HCT116 (cell line): ENCODE measurements at regions not wholly inside any gene's neighbourhood (a gene's known extent, or its start where the extent isn't known, plus 50 kb on each side); places are given as distances from the start of the nearest gene placed in this dataset.

Experiments
- ELF1 ChIP-seq: IDR thresholded peaks from 2 replicates; pipeline ENCODE4 v1.6.1; 2012; ENCODE audit warnings: low read depth, borderline replicate concordance
- EZH2 ChIP-seq: fragments of 200-600 bp; sonication (generic); IDR thresholded peaks from 2 replicates; pipeline ENCODE4 v1.6.1; 2017; ENCODE audit warnings: antibody characterized with exemption, mixed run types
- EZH2phosphoT487 ChIP-seq: fragments of 200-600 bp; IDR thresholded peaks from 2 replicates; pipeline ENCODE4 v1.6.1; 2018; ENCODE audit warnings: antibody characterized with exemption, borderline replicate concordance
- SIN3A ChIP-seq: IDR thresholded peaks from 2 replicates; pipeline ENCODE4 v1.6.1; 2012; ENCODE audit warnings: low read depth
- SRF ChIP-seq: IDR thresholded peaks from 2 replicates; pipeline ENCODE4 v1.6.1; 2012; ENCODE audit warnings: low read depth
- TCF7L2 ChIP-seq: IDR thresholded peaks from 2 replicates; pipeline ENCODE4 v1.7.0; 2011; ENCODE audit warnings: borderline replicate concordance, inconsistent platforms; ENCODE audit not compliant: insufficient read depth, insufficient read length; ENCODE audit errors: extremely low read depth
- TF ChIP-seq, protein P1 (sequence below), 3 experiments: fragments of 200-600 bp in 1 of 3; sonication (generic) in 1 of 3; IDR thresholded peaks in 2 of 3; conservative IDR thresholded peaks in 1 of 3; 2 replicates each; pipeline ENCODE4 v1.5.1; 2012 to 2017; ENCODE audit warnings: low read depth in 2 of 3, low read length in 2 of 3, antibody characterized with exemption in 1 of 3, borderline replicate concordance in 1 of 3, control low read depth in 1 of 3, mild to moderate bottlenecking in 1 of 3, mixed read lengths in 1 of 3, mixed run types in 1 of 3, moderate library complexity in 1 of 3; ENCODE audit not compliant: insufficient read depth in 1 of 3

- no peak for TF ChIP-seq EZH2phosphoT487
- TF ChIP-seq, protein P1, sequence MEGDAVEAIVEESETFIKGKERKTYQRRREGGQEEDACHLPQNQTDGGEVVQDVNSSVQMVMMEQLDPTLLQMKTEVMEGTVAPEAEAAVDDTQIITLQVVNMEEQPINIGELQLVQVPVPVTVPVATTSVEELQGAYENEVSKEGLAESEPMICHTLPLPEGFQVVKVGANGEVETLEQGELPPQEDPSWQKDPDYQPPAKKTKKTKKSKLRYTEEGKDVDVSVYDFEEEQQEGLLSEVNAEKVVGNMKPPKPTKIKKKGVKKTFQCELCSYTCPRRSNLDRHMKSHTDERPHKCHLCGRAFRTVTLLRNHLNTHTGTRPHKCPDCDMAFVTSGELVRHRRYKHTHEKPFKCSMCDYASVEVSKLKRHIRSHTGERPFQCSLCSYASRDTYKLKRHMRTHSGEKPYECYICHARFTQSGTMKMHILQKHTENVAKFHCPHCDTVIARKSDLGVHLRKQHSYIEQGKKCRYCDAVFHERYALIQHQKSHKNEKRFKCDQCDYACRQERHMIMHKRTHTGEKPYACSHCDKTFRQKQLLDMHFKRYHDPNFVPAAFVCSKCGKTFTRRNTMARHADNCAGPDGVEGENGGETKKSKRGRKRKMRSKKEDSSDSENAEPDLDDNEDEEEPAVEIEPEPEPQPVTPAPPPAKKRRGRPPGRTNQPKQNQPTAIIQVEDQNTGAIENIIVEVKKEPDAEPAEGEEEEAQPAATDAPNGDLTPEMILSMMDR (IDR thresholded peaks at IDR 0.05 in 2 of 3, conservative IDR thresholded peaks at IDR 0.05 in 1 of 3; ENCODE audit: borderline replicate concordance in 1 of 3, insufficient read depth in 1 of 3, low read depth in 2 of 3, low read length in 2 of 3), result no peak
- no peak for TF ChIP-seq EZH2
- TF ChIP-seq TCF7L2, result no peak
- no peak for TF ChIP-seq ELF1
- TF ChIP-seq SRF, result no peak
- TF ChIP-seq SIN3A, result no peak
Measured at GRCh38 chr1:87783315-87783714, 454.6 kb downstream of the LMO4 start.
